ENCODE measurements at regions not wholly inside any gene's neighbourhood (a gene's known extent, or its start where the extent isn't known, plus 50 kb on each side); places are given as distances from the start of the nearest gene placed in this dataset.

DNA sequence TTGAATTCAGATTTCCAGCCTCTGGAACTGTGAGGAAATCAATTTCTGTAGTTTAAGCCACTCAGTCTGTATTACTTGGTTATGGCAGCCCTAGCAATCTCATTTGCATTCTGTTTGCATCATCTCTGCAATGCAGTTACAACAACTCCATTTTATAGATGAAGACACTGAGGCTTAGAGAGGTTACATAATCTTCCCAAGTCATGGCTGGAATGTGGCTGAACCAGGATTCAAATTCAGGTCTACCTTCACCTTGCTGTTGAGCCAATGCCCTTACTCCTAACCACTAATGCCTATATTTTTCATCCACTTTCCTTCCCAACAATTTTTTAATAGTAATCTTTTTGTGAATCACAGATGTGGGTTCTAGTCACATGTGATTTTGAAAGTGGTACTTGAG lies 469.8 kb upstream of the CCL2 start:
- no peak for DNase-seq
- intact Hi-C loops (cut with DNase I): no loop called here

DNA sequence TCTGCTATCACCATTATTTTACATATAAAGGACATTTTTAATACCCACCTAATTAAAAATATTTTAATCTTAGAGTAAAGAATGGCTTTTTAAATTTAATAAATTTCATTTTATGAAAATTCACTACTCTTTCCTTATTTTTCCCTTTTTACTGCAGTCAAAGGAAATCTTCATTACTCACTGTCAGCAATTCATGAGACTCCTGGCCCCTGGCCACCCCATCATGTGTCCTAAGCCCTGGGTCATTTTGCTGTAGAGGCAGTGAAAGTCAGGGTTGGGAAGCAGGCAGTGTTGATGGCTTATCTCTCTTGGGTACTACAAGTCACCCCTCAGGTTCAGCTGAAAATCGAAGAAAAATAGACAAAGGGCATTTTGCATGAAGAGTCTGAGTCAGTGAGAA lies 468.6 kb upstream of the CCL2 start:
- DNase-seq: peak in 1 of 42 donors; percentile 32
- intact Hi-C loops (cut with DNase I): no loop called here

DNA sequence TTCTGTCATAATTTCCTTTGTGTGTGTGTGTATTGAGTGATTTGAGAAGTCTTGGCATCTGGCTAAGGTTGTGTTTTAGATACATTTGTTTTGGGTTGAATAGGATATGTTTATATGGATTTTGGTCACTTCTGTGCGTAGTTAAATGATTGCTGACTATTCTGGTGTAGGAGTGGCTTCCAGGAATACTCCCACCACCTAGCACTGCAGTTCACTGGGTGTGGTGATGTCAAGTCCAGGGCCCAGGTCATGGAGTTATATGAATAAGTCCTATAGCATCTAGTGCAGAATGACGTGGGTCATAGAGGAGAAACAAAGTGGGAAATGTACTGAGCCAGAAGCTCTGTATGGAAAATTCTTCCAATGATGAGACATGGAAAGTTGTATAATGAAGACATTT lies 465.4 kb upstream of the CCL2 start:
- intact Hi-C loops (cut with DNase I): no loop called here
- DNase-seq: no peak

DNA sequence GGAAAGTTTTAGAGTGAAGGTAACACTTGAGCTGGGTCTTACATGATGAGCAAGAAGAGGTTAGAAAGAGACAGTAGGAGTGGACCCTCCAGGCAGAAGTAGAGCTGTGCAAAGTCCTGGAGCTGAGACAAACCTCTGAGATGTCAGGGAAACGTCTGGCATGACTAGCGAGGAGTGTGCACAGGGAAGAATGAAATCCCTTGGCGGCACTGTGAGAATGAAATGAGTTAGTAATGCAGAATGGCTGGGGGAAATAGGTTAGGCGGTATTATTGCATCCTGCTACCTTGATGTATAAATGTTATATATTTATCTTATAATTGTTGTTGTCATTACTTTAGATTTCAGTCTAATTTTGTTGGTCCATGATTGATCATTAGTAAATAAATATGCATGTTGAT lies 457.9 kb upstream of the CCL2 start:
- intact Hi-C loops (cut with DNase I): no loop called here
- no peak for DNase-seq

DNA sequence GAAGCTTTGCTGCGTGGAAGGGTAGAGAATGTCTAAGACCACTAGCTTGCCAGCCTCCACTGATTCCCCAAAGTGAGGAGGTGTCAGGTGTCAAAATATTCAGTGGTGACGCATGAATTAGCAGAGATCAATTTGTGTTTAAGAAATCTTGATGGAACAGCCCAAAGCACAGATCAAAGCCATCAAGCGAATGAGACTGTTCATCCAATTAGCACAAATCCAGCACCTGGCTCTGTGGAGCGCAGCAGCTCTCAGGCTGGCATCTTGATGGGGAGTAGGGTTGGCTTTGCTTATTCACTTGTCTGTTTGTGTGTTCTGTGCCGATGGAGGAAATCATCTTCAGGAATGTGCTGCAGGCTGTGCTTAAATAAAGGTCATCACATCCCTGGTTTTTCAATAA lies 456.8 kb upstream of the CCL2 start:
- DNase-seq: peak in 3 of 42 donors; percentile 6 to 17 (median 12)
- intact Hi-C loops (cut with DNase I): no loop called here

DNA sequence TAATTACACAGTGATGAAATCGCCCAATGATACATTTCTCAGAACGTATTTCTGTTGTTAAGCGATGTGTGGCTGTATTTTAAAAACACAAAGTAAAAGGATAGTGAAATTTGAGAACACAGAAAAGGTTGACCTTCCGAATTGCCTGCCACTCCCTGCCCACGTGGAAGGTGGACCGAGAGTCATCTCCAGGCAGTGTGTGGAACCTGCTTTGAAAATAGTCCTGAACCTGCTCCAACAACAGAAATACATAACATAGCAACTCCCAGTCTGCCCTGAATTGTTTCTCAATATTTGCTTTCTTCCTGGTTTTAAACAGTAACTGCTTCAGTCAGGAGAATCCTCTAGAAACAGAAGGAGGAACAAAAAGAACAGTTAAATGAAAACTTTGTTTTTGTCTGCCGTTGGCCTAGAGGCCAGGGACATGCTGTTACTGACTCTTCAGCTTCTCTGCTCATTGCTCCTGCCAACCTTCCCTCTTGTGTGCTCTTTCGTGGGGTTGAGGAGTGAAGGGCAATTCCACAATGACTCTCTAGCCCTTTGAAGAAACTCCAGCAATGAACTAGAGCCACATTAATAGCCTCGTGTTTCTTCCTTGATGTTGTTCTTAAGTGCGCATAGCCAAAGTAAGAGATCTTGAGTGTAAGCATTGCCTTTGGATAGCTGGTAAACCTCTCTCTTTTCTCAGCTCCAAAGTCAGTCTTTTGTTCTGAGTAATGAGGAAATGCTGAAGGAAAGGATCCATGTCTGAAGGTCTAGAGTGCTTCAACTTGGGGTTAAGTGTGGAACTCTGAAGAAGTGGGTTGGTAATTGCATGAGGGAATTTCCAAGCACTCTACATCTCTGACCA lies 452.5 kb upstream of the CCL2 start:
- DNase-seq: no peak
- intact Hi-C loops (cut with DNase I): no loop called here

DNA sequence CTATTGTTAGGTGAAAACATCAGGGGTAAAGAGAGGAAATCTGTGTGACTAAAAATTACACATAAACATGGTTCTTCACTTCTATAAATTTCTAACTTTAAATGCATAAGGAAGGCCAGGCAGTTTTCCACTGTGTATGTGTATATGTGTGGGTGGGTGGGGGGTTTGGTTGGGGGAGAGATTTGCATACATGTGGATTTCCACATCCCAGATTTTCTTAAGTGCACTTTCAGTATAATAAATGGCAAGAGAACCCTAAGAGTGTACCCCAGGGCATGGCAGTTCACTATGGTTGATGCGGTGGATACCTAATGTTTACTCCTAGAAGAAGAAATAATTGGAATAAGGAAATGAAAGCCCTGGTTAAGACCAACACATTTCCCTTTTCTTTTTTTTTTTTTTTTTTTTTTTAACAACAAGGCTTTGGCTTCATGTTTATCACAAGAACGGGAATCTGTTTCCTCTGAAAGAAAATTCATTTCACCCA lies 451.8 kb upstream of the CCL2 start:
- no peak for DNase-seq
- intact Hi-C loops (cut with DNase I): no loop called here

DNA sequence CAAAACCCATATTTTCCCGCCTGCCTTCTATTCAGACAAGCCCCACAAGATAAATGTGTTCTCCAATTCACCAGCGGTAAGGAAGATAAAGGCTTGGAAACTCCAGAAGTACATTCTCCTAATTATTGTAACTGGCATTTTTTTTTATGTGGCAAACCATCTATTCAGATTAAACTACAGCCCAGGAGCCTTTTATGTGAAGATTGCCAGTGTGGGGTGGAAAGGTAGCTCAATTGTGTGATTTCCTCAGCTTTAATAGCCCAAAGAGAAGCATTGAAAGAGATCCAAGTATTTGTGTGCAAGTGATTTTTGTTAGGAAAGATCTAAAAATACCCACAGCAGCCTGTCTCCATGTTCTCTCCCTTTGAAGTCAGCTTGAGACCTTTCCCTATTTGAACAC lies 451.4 kb upstream of the CCL2 start:
- intact Hi-C loops (cut with DNase I): no loop called here
- no peak for DNase-seq

DNA sequence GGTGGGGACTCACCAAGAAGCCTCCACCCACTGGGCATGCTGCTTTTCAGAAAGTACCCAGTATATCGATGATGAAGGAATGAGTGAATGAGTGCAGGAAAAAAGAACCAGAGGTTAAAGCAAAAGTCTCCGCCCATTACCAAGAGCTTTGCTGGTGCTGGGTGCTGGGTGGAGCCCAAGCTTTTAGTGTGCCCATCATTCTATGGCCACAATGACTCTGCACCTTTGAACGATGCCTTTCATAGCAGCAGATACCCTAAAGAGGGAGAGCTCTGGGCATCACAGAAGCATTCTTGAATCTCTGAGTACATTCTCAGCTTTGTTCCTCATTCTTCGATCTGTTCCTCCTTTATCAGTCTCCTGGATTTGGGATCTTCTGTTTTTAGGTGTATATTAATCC lies 450.7 kb upstream of the CCL2 start:
- DNase-seq: no peak
- intact Hi-C loops (cut with DNase I): no loop called here

DNA sequence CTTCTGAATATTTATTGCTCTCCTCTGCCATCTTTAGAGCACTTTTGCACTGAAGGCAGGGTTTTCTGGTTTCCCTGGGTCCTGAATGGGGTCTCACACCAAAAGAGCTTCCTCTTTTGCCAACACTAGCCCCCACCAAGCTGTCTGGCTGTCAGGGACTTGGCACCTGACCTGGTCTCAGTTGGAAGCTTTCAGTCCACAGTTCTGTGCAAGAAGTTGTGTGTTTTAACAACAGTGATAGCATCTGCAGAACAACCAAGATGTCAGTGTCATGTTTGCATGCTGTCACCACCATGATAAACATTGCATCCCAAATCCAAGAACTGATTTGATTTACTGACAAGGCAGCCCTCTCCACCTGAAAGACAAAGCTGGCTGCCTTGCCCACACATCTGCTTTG lies 448.5 kb upstream of the CCL2 start:
- DNase-seq: no peak
- intact Hi-C loops (cut with DNase I): no loop called here

DNA sequence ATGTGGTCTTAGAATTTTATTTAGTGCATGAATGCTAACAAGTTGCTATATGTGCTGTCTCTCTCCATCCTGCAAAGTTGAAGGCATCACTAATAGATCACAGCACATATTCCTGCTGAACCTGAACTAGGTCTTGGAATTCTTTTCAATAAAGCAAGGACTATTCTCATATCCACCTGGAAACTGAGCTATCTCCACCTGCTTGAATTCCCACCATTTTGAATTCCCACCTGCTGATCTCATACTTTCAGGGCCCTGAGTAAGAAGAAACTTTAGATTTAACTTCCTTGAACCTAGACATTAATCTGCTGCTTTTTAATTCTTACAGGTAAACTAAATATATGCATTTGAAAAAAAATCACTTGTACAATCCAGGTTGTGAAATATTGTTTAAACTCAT lies 445.3 kb upstream of the CCL2 start:
- DNase-seq: no peak
- intact Hi-C loops (cut with DNase I): no loop called here

DNA sequence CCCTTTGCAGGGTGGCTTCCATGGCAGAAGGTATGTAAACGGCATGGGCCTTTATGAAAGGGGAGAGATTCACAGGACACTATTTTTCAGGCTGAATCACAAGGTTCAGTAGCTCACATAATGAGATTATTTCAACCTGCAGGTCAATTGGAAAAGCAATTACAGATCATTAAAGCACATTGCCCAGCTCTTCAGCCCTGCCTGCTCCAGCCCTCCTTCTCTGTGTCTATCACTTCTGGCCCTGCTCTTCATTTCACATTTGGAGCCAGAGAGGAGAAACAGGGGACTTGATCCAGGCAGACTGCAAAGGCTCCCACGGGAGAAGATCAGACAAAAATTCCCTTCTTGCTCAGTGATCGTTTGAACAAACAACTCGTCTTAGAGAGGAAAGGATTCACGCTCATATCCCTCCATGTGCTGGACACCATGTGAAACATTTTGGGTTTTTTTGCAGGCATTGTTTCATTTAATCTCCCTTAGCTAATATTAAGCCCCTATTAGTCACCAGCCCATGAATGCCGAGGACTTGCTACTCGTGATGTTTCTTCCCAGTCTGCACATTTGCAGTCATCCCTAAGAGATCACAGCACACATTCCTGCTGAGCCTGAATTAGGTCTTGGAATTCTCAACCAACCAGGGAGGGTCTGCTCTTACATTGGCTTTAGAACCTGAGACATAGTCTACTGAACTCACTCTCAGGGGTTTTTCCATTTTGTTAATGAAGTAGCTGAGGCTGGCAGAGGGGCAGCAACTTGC lies 443.9 kb upstream of the CCL2 start:
- intact Hi-C loops (cut with DNase I): no loop called here
- no peak for DNase-seq

DNA sequence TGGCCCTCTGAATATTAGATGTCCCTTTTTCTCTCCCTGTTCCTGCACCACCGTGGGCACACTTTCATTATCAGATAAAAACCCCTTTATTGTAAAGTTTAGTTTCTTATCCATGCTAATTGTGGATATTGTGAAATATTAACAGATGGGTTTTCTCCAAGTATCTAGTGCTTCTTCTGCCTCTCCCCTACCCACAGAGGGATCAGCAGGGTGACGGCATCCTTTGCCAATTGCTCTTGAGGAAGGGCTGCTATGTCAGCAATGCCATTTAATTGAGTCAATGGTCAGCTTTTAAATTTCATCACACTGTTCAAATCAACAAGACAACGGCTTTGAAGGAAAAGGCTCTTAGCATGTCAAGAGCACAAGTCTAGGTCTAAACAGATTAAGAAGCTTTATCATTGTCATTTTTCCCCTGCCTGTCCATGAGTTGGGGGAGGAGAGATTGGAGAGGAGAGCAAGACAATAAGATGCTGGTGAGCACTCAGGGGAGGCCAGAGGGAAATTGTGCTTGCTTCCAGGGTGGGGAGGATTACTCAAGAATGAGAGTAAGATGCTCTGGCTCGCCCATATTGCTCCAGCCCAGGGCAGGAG lies 443.0 kb upstream of the CCL2 start:
- DNase-seq: no peak
- intact Hi-C loops (cut with DNase I): no loop called here

DNA sequence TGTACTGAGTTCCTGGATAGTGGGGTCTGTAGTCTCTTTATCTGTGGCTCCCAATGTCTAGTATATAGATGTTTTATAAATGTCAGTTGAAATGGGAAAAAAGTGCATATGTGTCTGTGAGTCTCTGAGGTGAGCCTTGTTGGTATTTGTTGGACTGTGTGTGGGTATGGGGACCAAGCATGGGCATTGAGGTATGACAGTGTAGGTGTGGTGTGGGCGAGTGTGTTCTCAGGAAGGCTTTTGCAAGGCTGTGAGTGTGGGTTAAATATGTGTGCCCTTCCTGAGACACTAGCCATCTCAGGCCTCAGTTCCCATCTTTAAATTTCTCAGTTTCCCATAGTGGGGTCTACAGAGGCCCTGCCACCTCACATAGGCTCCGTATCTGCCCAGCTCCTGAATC lies 440.2 kb upstream of the CCL2 start:
- intact Hi-C loops (cut with DNase I): no loop called here

DNA sequence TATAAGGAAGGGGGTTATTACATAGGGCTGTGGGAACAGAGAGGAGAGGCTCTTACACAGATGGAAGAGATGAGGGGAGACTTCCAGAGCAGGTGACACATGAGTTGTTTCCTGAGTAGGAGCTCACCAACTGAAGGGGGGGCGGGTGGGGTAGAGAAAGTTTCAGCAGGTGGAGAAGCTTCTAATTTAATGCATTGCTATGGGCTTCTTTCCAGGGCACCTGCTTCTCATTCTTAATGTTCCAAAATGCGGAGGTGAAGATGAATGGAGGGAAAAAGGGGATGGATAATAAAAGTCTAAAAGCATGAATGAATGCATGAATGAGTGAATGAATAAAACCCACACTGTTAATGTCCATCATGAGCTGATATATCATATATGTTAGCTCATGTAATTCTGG lies 439.0 kb upstream of the CCL2 start:
- intact Hi-C loops (cut with DNase I): no loop called here
- DNase-seq: no peak

More for the DNA sequence above, 440.2 kb upstream of the CCL2 start:
- DNase-seq: no peak

DNA sequence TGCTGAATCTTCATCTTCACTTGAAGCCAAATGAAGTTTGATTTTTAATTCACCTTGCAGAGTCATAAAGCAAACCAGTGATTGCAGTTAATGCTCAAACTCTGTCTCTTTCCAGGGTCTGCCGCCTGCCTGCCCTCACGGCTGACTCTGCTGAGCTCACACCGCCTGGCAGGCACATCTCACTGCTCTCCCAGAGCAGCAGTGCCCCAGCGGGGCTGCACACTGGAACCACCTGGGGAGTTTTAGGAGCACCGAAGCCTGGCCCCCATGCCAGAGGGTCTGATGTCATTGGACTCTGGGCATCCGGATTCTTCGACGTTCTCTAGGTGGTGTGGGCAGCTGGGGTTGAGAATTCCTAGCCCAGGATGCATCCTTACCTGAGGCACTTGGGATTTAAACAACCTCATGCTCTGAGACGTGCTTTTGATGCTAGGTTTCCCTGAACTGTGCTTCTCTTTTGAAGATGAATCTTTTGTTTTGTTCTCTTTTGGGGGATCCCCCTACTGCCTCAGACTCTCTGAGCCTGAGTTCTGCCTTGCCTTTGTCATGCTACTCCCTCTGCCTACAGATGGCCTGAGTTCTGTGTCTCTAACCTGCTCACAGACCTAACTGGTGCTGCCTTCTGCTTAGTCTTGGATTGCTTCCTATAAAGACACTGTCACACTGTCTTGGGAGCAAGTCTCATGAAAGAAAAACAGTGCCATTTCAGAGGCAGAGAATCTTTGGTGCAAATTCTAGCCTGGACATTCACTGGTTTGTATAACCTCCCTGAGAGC lies 438.1 kb upstream of the CCL2 start:
- intact Hi-C loops (cut with DNase I): no loop called here
- no peak for DNase-seq

DNA sequence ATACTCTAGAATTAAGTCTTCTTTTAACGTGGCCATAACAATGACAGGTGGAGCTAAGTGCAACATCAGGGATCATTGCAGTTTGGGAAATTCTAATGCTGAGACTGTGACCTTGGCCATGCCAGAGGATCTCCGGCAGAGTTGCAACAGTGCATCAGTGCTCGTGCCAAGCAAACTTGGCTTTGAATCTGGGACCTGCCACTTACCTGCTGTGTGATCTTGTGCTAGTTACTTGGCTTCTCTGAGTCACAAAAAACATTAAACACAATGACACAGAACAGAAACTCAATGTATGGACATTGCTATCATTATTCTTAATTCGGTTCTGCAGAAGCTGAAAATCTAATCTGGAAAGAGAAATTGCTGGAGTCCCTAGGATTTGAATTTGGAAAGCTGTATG lies 435.5 kb upstream of the CCL2 start:
- no peak for DNase-seq
- intact Hi-C loops (cut with DNase I): no loop called here

DNA sequence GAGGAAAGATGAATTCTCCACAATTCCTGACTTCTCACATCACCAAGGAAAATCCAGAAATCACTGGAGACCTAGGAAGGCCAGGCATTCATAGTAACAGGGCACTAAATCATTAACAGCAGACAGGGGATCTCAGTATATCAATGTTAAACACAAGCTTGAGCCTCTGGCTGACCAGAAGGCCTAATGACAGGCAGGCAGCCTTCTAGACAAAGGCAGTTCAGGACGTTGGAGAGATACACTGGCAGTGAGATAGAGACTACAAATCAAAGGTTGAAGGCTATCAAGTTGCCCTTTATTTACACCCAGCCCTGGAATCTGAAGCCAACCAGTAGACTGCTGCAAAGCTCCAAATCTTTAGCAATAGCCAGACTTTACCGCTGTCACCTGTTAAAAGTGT lies 422.8 kb upstream of the CCL2 start:
- DNase-seq: no peak
- intact Hi-C loops (cut with DNase I): no loop called here

DNA sequence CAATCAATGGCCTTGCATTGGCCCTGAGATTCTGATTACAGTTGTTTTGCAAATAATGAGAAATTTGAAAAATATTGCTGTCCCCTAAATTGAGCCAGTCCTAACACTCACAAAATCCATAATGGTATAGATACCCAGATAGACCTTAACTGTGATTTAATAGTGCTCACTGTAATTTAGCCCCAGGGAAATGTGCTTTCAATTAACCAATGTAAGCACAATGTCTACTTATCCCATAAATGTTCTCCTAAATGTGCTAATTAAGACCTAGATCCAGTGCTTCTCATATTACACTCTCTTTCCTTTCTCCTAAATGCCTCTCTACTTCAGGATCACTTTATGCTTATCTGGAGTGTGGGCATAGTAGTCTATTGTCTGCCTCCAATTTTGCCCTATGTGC lies 417.8 kb upstream of the CCL2 start:
- intact Hi-C loops (cut with DNase I): no loop called here

DNA sequence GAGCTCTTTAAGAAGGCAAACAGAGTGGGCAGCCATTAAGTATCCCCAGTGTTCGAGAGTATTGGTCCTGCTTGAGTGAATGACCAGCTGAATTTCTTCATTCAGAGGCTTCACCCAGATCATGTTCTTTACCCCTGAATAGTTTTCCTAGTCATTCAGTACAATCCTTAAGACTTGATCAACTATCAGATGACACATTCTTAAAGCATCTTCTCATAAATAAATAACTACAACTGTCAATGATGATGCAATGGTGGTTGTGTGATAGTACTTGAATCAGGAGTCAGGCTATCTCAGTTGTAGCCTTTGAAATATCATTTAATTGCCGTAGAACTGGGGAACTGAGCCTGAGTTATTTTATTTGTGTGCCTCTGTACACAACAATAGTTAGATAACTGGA lies 416.8 kb upstream of the CCL2 start:
- intact Hi-C loops (cut with DNase I): no loop called here
- DNase-seq: no peak

More for the DNA sequence above, 417.8 kb upstream of the CCL2 start:
- no peak for DNase-seq

Measured in head of caudate nucleus (tissue), 42 donors.